ENCODE measurements at regions not wholly inside any gene's neighbourhood (a gene's known extent, or its start where the extent isn't known, plus 50 kb on each side); places are given as distances from the start of the nearest gene placed in this dataset.

GRCh38 chr3:5485427-5485826 lies 297.9 kb downstream of the EDEM1 start:
- Histone ChIP-seq H3K27me3 (ENCODE audit: insufficient read depth, low read length) (no peaks in the 10 kb centered on the region), H3K4me3 (ENCODE audit: low read length in 2 of 2) (no peak overlapping the region), H3K9me3 (ENCODE audit: control insufficient read depth in 1 of 2, low read length in 2 of 2) (no peaks in the 10 kb centered on the region), H3K36me3 (ENCODE audit: insufficient read depth, low read length) (no peaks in the 10 kb centered on the region), H3K4me1 (ENCODE audit: insufficient read depth, low read length) (no peaks in the 10 kb centered on the region), H3K27ac (ENCODE audit: low read depth, low read length) (no peak overlapping the region)
- H3K36me3 Mint-ChIP-seq = no peaks in the 10 kb centered on the region
- POLR2A ChIA-PET (ENCODE audit: partially characterized antibody) = no interaction called here
- intact Hi-C loops (cut with micrococcal nuclease) = no loop called here
- H3K4me1 Mint-ChIP-seq = no peaks in the 10 kb centered on the region
- peaks cover 4 to 5% of the 10 kb centered on the region in 2 donors for H3K27me3 Mint-ChIP-seq
- no peak overlapping the region for H3K27ac Mint-ChIP-seq
- CTCF ChIA-PET (ENCODE audit: partially characterized antibody) = no interaction called here
- peaks cover 0 to 2% (median 0%) of the 10 kb centered on the region in 8 donors for H3K9me3 Mint-ChIP-seq
- DNase-seq = no peak
- no peak overlapping the region for H3K4me3 Mint-ChIP-seq

GRCh38 chr3:5488771-5489170 lies 301.3 kb downstream of the EDEM1 start:
- Mint-ChIP-seq H3K27ac (no peak overlapping the region), H3K27me3 (peaks cover 4 to 7% of the 10 kb centered on the region in 2 donors), H3K4me3 (no peak overlapping the region), H3K36me3 (no peaks in the 10 kb centered on the region), H3K4me1 (no peaks in the 10 kb centered on the region), H3K9me3 (peaks cover 0 to 2% (median 0%) of the 10 kb centered on the region in 8 donors)
- no peaks in the 10 kb centered on the region for H3K4me1 ChIP-seq (ENCODE audit: insufficient read depth, low read length)
- POLR2A ChIA-PET (ENCODE audit: partially characterized antibody) = no interaction called here
- DNase-seq = no peak
- H3K27me3 ChIP-seq (ENCODE audit: insufficient read depth, low read length) = no peaks in the 10 kb centered on the region
- no peak overlapping the region for H3K4me3 ChIP-seq (ENCODE audit: low read length in 2 of 2)
- no peaks in the 10 kb centered on the region for H3K9me3 ChIP-seq (ENCODE audit: control insufficient read depth in 1 of 2, low read length in 2 of 2)
- H3K27ac ChIP-seq (ENCODE audit: low read depth, low read length) = no peak overlapping the region
- CTCF ChIA-PET (ENCODE audit: partially characterized antibody) = no interaction called here
- H3K36me3 ChIP-seq (ENCODE audit: insufficient read depth, low read length) = no peaks in the 10 kb centered on the region
- intact Hi-C loops (cut with micrococcal nuclease) = no loop called here

- POLR2A ChIA-PET (ENCODE audit: partially characterized antibody) = no interaction called here
- Mint-ChIP-seq H3K9me3 (peaks cover 0 to 2% (median 0%) of the 10 kb centered on the region in 8 donors), H3K27ac (no peak overlapping the region), H3K36me3 (no peaks in the 10 kb centered on the region), H3K4me3 (no peak overlapping the region), H3K27me3 (peaks cover 4 to 7% of the 10 kb centered on the region in 2 donors), H3K4me1 (no peaks in the 10 kb centered on the region)
- Histone ChIP-seq H3K27ac (ENCODE audit: low read depth, low read length) (no peak overlapping the region), H3K27me3 (ENCODE audit: insufficient read depth, low read length) (no peaks in the 10 kb centered on the region), H3K36me3 (ENCODE audit: insufficient read depth, low read length) (no peaks in the 10 kb centered on the region), H3K4me1 (ENCODE audit: insufficient read depth, low read length) (no peaks in the 10 kb centered on the region), H3K9me3 (ENCODE audit: control insufficient read depth in 1 of 2, low read length in 2 of 2) (no peaks in the 10 kb centered on the region), H3K4me3 (ENCODE audit: low read length in 2 of 2) (no peak overlapping the region)
- no peak for DNase-seq
- CTCF ChIA-PET (ENCODE audit: partially characterized antibody) = no interaction called here
- intact Hi-C loops (cut with micrococcal nuclease) = no loop called here
Measured at GRCh38 chr3:5489536-5489935, 302.0 kb downstream of the EDEM1 start.

GRCh38 chr3:5494905-5495519 lies 307.5 kb downstream of the EDEM1 start:
- H3K9me3 Mint-ChIP-seq = peaks cover 0 to 2% (median 0%) of the 10 kb centered on the region in 8 donors
- intact Hi-C loops (cut with micrococcal nuclease) = no loop called here
- peaks cover 0 to 9% (median 2%) of the 10 kb centered on the region in 4 donors for H3K4me1 Mint-ChIP-seq
- Histone ChIP-seq H3K4me3 (ENCODE audit: low read length in 2 of 2) (no peak overlapping the region), H3K36me3 (ENCODE audit: insufficient read depth, low read length) (no peaks in the 10 kb centered on the region), H3K4me1 (ENCODE audit: insufficient read depth, low read length) (no peaks in the 10 kb centered on the region), H3K9me3 (ENCODE audit: control insufficient read depth in 1 of 2, low read length in 2 of 2) (no peaks in the 10 kb centered on the region), H3K27me3 (ENCODE audit: insufficient read depth, low read length) (no peaks in the 10 kb centered on the region), H3K27ac (ENCODE audit: low read depth, low read length) (no peak overlapping the region)
- H3K27me3 Mint-ChIP-seq = peaks cover 0 to 2% of the 10 kb centered on the region in 2 donors
- H3K36me3 Mint-ChIP-seq = no peaks in the 10 kb centered on the region
- no peak overlapping the region for H3K27ac Mint-ChIP-seq
- H3K4me3 Mint-ChIP-seq = no peak overlapping the region
- ChIA-PET CTCF (ENCODE audit: partially characterized antibody) (no interaction called here), POLR2A (ENCODE audit: partially characterized antibody) (no interaction called here)
- no peak for DNase-seq

GRCh38 chr3:5497497-5497896 lies 310.0 kb downstream of the EDEM1 start:
- Mint-ChIP-seq H3K36me3 (no peaks in the 10 kb centered on the region), H3K27ac (peak overlapping the region in 1 of 7 donors; percentile 25), H3K4me1 (peaks cover 0 to 9% (median 2%) of the 10 kb centered on the region in 4 donors), H3K27me3 (no peaks in the 10 kb centered on the region), H3K4me3 (no peak overlapping the region), H3K9me3 (peaks cover 0 to 2% (median 0%) of the 10 kb centered on the region in 8 donors)
- Histone ChIP-seq H3K27ac (ENCODE audit: low read depth, low read length) (no peak overlapping the region), H3K4me1 (ENCODE audit: insufficient read depth, low read length) (no peaks in the 10 kb centered on the region), H3K4me3 (ENCODE audit: low read length in 2 of 2) (no peak overlapping the region), H3K27me3 (ENCODE audit: insufficient read depth, low read length) (no peaks in the 10 kb centered on the region), H3K9me3 (ENCODE audit: control insufficient read depth in 1 of 2, low read length in 2 of 2) (no peaks in the 10 kb centered on the region), H3K36me3 (ENCODE audit: insufficient read depth, low read length) (no peaks in the 10 kb centered on the region)
- DNase-seq = no peak
- POLR2A ChIA-PET (ENCODE audit: partially characterized antibody) = no interaction called here
- CTCF ChIA-PET (ENCODE audit: partially characterized antibody) = no interaction called here
- intact Hi-C loops (cut with micrococcal nuclease) = no loop called here

- Mint-ChIP-seq H3K4me1 (peaks cover 0 to 9% (median 2%) of the 10 kb centered on the region in 4 donors), H3K27me3 (no peaks in the 10 kb centered on the region), H3K9me3 (peaks cover 0 to 4% (median 0%) of the 10 kb centered on the region in 8 donors), H3K27ac (no peak overlapping the region), H3K4me3 (no peak overlapping the region), H3K36me3 (no peaks in the 10 kb centered on the region)
- Histone ChIP-seq H3K36me3 (ENCODE audit: insufficient read depth, low read length) (no peaks in the 10 kb centered on the region), H3K27me3 (ENCODE audit: insufficient read depth, low read length) (no peaks in the 10 kb centered on the region), H3K4me3 (ENCODE audit: low read length in 2 of 2) (no peak overlapping the region), H3K9me3 (ENCODE audit: control insufficient read depth in 1 of 2, low read length in 2 of 2) (no peaks in the 10 kb centered on the region), H3K4me1 (ENCODE audit: insufficient read depth, low read length) (no peaks in the 10 kb centered on the region), H3K27ac (ENCODE audit: low read depth, low read length) (no peak overlapping the region)
- DNase-seq = no peak
- intact Hi-C loops (cut with micrococcal nuclease) = no loop called here
- ChIA-PET CTCF (ENCODE audit: partially characterized antibody) (no interaction called here), POLR2A (ENCODE audit: partially characterized antibody) (no interaction called here)
Measured at GRCh38 chr3:5498981-5499380, 311.5 kb downstream of the EDEM1 start.

- ChIA-PET CTCF (ENCODE audit: partially characterized antibody) (no interaction called here), POLR2A (ENCODE audit: partially characterized antibody) (no interaction called here)
- no peak for DNase-seq
- no peaks in the 10 kb centered on the region for H3K36me3 Mint-ChIP-seq
- Histone ChIP-seq H3K4me3 (ENCODE audit: low read length in 2 of 2) (no peak overlapping the region), H3K27ac (ENCODE audit: low read depth, low read length) (no peak overlapping the region), H3K9me3 (ENCODE audit: control insufficient read depth in 1 of 2, low read length in 2 of 2) (no peaks in the 10 kb centered on the region), H3K27me3 (ENCODE audit: insufficient read depth, low read length) (no peaks in the 10 kb centered on the region), H3K4me1 (ENCODE audit: insufficient read depth, low read length) (no peaks in the 10 kb centered on the region), H3K36me3 (ENCODE audit: insufficient read depth, low read length) (no peaks in the 10 kb centered on the region)
- no peaks in the 10 kb centered on the region for H3K27me3 Mint-ChIP-seq
- intact Hi-C loops (cut with micrococcal nuclease) = no loop called here
- H3K4me3 Mint-ChIP-seq = no peak overlapping the region
- H3K9me3 Mint-ChIP-seq = peaks cover 0 to 4% (median 0%) of the 10 kb centered on the region in 8 donors
- no peak overlapping the region for H3K27ac Mint-ChIP-seq
- peaks cover 0 to 9% (median 2%) of the 10 kb centered on the region in 4 donors for H3K4me1 Mint-ChIP-seq
Measured at GRCh38 chr3:5499404-5499803, 311.9 kb downstream of the EDEM1 start.

GRCh38 chr3:5503136-5503535 lies 315.6 kb downstream of the EDEM1 start:
- intact Hi-C loops (cut with micrococcal nuclease) = no loop called here
- POLR2A ChIA-PET (ENCODE audit: partially characterized antibody) = no interaction called here
- H3K9me3 ChIP-seq (ENCODE audit: control insufficient read depth in 1 of 2, low read length in 2 of 2) = no peaks in the 10 kb centered on the region
- Mint-ChIP-seq H3K27me3 (peaks cover 2 to 3% of the 10 kb centered on the region in 2 donors), H3K36me3 (no peaks in the 10 kb centered on the region), H3K9me3 (peaks cover 2 to 12% (median 8%) of the 10 kb centered on the region in 8 donors), H3K4me1 (peaks cover 0 to 2% (median 0%) of the 10 kb centered on the region in 4 donors), H3K4me3 (no peak overlapping the region), H3K27ac (no peak overlapping the region)
- CTCF ChIA-PET (ENCODE audit: partially characterized antibody) = no interaction called here
- no peaks in the 10 kb centered on the region for H3K4me1 ChIP-seq (ENCODE audit: insufficient read depth, low read length)
- no peak overlapping the region for H3K4me3 ChIP-seq (ENCODE audit: low read length in 2 of 2)
- DNase-seq = no peak
- no peaks in the 10 kb centered on the region for H3K27me3 ChIP-seq (ENCODE audit: insufficient read depth, low read length)
- H3K27ac ChIP-seq (ENCODE audit: low read depth, low read length) = no peak overlapping the region
- H3K36me3 ChIP-seq (ENCODE audit: insufficient read depth, low read length) = no peaks in the 10 kb centered on the region

Data from CD4-positive, alpha-beta memory T cell (primary cell).